ENCODE measurements at regions not wholly inside any gene's neighbourhood (a gene's known extent, or its start where the extent isn't known, plus 50 kb on each side); places are given as distances from the start of the nearest gene placed in this dataset.

GRCh38 chr2:181188605-181189004 lies 208.2 kb downstream of the UBE2E3 start:
- no peak overlapping the region for H2AFZ ChIP-seq (ENCODE audit: control insufficient read depth, low read length)
- H3K4me2 ChIP-seq (ENCODE audit: control insufficient read depth, extremely low read depth, insufficient read depth, low read depth, low read length), result no peak overlapping the region
- H3K9ac ChIP-seq (ENCODE audit: control insufficient read depth, extremely low read depth, insufficient read depth, low read length), result no peak overlapping the region
- no peaks in the 10 kb centered on the region for H3K9me1 ChIP-seq (ENCODE audit: control insufficient read depth, extremely low read depth, insufficient read depth, low read length)
- H4K20me1 ChIP-seq (ENCODE audit: control insufficient read depth, extremely low read depth, insufficient read depth, low read length), result no peaks in the 10 kb centered on the region
- TF ChIP-seq, protein P1, sequence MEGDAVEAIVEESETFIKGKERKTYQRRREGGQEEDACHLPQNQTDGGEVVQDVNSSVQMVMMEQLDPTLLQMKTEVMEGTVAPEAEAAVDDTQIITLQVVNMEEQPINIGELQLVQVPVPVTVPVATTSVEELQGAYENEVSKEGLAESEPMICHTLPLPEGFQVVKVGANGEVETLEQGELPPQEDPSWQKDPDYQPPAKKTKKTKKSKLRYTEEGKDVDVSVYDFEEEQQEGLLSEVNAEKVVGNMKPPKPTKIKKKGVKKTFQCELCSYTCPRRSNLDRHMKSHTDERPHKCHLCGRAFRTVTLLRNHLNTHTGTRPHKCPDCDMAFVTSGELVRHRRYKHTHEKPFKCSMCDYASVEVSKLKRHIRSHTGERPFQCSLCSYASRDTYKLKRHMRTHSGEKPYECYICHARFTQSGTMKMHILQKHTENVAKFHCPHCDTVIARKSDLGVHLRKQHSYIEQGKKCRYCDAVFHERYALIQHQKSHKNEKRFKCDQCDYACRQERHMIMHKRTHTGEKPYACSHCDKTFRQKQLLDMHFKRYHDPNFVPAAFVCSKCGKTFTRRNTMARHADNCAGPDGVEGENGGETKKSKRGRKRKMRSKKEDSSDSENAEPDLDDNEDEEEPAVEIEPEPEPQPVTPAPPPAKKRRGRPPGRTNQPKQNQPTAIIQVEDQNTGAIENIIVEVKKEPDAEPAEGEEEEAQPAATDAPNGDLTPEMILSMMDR (optimal IDR thresholded peaks at IDR 0.05 in 1 of 3, IDR thresholded peaks at IDR 0.05 in 1 of 3, conservative IDR thresholded peaks at IDR 0.05 in 1 of 3; ENCODE audit: extremely low read depth in 1 of 3, insufficient read depth in 2 of 3, low read length in 3 of 3), result no peak
- H3K79me2 ChIP-seq (ENCODE audit: control insufficient read depth, insufficient read depth, low read length), result no peaks in the 10 kb centered on the region
- DNase-seq (ENCODE audit: low read depth, low spot score), result no peak
- no peaks in the 10 kb centered on the region for H3K36me3 ChIP-seq (ENCODE audit: control insufficient read depth in 2 of 2, extremely low read depth in 1 of 2, insufficient read depth in 2 of 2, low read length in 2 of 2)
- H3K27ac ChIP-seq (ENCODE audit: control insufficient read depth, insufficient read depth, low read length), result no peak overlapping the region
- dilution Hi-C loops (cut with MboI; ENCODE audit: extremely low pct_ligation_motif_present, low sequenced_read_pairs), result no loop called here
- H3K27me3 ChIP-seq (ENCODE audit: control insufficient read depth, extremely low read depth, insufficient read depth, low read length), result no peaks in the 10 kb centered on the region
- H3K9me3 ChIP-seq (ENCODE audit: control insufficient read depth, low read depth, low read length), result no peaks in the 10 kb centered on the region
- H3K4me1 ChIP-seq (ENCODE audit: control insufficient read depth, extremely low read depth, insufficient read depth, low read length), result no peaks in the 10 kb centered on the region
- H3K4me3 ChIP-seq (ENCODE audit: control insufficient read depth in 2 of 3, extremely low read depth in 1 of 3, insufficient read depth in 2 of 3, low read depth in 1 of 3, low read length in 3 of 3), result no peak overlapping the region
- no peak for FAIRE-seq

- Histone ChIP-seq H3K9ac (ENCODE audit: control insufficient read depth, extremely low read depth, insufficient read depth, low read length) (no peak overlapping the region), H3K4me2 (ENCODE audit: control insufficient read depth, extremely low read depth, insufficient read depth, low read depth, low read length) (no peak overlapping the region), H3K9me1 (ENCODE audit: control insufficient read depth, extremely low read depth, insufficient read depth, low read length) (no peaks in the 10 kb centered on the region), H3K36me3 (ENCODE audit: control insufficient read depth in 2 of 2, extremely low read depth in 1 of 2, insufficient read depth in 2 of 2, low read length in 2 of 2) (no peaks in the 10 kb centered on the region), H3K4me3 (ENCODE audit: control insufficient read depth in 2 of 3, extremely low read depth in 1 of 3, insufficient read depth in 2 of 3, low read depth in 1 of 3, low read length in 3 of 3) (no peak overlapping the region), H2AFZ (ENCODE audit: control insufficient read depth, low read length) (no peak overlapping the region), H3K27ac (ENCODE audit: control insufficient read depth, insufficient read depth, low read length) (no peak overlapping the region), H3K79me2 (ENCODE audit: control insufficient read depth, insufficient read depth, low read length) (no peaks in the 10 kb centered on the region), H3K27me3 (ENCODE audit: control insufficient read depth, extremely low read depth, insufficient read depth, low read length) (no peaks in the 10 kb centered on the region), H4K20me1 (ENCODE audit: control insufficient read depth, extremely low read depth, insufficient read depth, low read length) (no peaks in the 10 kb centered on the region), H3K9me3 (ENCODE audit: control insufficient read depth, low read depth, low read length) (no peaks in the 10 kb centered on the region), H3K4me1 (ENCODE audit: control insufficient read depth, extremely low read depth, insufficient read depth, low read length) (no peaks in the 10 kb centered on the region)
- TF ChIP-seq EZH2 (IDR thresholded peaks at IDR 0.05; ENCODE audit: low read length), result no peak
- dilution Hi-C loops (cut with MboI; ENCODE audit: extremely low pct_ligation_motif_present, low sequenced_read_pairs), result no loop called here
- no peak for FAIRE-seq
- DNase-seq (ENCODE audit: low read depth, low spot score), result no peak
Observed at GRCh38 chr2:181189951-181190350, 209.5 kb downstream of the UBE2E3 start.

DNA sequence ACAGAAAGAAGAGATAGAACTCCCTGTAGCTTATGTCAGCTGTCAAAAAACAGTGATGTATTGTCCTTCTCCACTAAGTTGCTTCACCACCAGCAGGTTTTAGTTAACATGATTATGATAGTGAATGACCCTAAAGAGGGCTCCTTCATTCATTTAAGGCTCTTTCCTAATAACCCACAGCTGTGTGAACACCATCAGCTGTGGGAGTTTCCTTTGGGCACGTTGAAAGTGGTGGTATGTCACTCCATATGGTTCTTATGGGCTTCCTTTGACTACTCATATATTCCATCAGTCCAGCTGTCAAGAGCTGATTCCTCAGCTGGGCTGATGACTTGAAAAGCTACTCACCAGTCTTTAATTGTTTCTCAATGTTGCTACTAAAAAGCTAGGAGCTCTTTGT lies 210.3 kb downstream of the UBE2E3 start:
- DNase-seq (ENCODE audit: low read depth, low spot score) (no peak), FAIRE-seq (no peak)
- H4K20me1 ChIP-seq (ENCODE audit: control insufficient read depth, extremely low read depth, insufficient read depth, low read length), result no peaks in the 10 kb centered on the region
- H3K4me1 ChIP-seq (ENCODE audit: control insufficient read depth, extremely low read depth, insufficient read depth, low read length), result no peaks in the 10 kb centered on the region
- no peak overlapping the region for H3K27ac ChIP-seq (ENCODE audit: control insufficient read depth, insufficient read depth, low read length)
- no peaks in the 10 kb centered on the region for H3K27me3 ChIP-seq (ENCODE audit: control insufficient read depth, extremely low read depth, insufficient read depth, low read length)
- dilution Hi-C loops (cut with MboI; ENCODE audit: extremely low pct_ligation_motif_present, low sequenced_read_pairs), result no loop called here
- no peaks in the 10 kb centered on the region for H3K9me3 ChIP-seq (ENCODE audit: control insufficient read depth, low read depth, low read length)
- no peak overlapping the region for H3K4me2 ChIP-seq (ENCODE audit: control insufficient read depth, extremely low read depth, insufficient read depth, low read depth, low read length)
- H3K9me1 ChIP-seq (ENCODE audit: control insufficient read depth, extremely low read depth, insufficient read depth, low read length), result no peaks in the 10 kb centered on the region
- H3K4me3 ChIP-seq (ENCODE audit: control insufficient read depth in 2 of 3, extremely low read depth in 1 of 3, insufficient read depth in 2 of 3, low read depth in 1 of 3, low read length in 3 of 3), result no peak overlapping the region
- no peak overlapping the region for H2AFZ ChIP-seq (ENCODE audit: control insufficient read depth, low read length)
- no peak overlapping the region for H3K9ac ChIP-seq (ENCODE audit: control insufficient read depth, extremely low read depth, insufficient read depth, low read length)
- no peaks in the 10 kb centered on the region for H3K79me2 ChIP-seq (ENCODE audit: control insufficient read depth, insufficient read depth, low read length)
- H3K36me3 ChIP-seq (ENCODE audit: control insufficient read depth in 2 of 2, extremely low read depth in 1 of 2, insufficient read depth in 2 of 2, low read length in 2 of 2), result no peaks in the 10 kb centered on the region
- TF ChIP-seq, protein P1 (optimal IDR thresholded peaks at IDR 0.05 in 1 of 3, IDR thresholded peaks at IDR 0.05 in 1 of 3, conservative IDR thresholded peaks at IDR 0.05 in 1 of 3; ENCODE audit: extremely low read depth in 1 of 3, insufficient read depth in 2 of 3, low read length in 3 of 3), result no peak
- TF ChIP-seq EZH2 (IDR thresholded peaks at IDR 0.05; ENCODE audit: low read length), result no peak
